ENCODE measurements at regions not wholly inside any gene's neighbourhood (a gene's known extent, or its start where the extent isn't known, plus 50 kb on each side); places are given as distances from the start of the nearest gene placed in this dataset.

GRCh38 chr6:26179675-26180074 lies 92.4 kb downstream of the HFE start:
- no peak for TF ChIP-seq CTCF (IDR thresholded peaks at IDR 0.05; ENCODE audit: low read depth, low read length, missing control alignments)
- Histone ChIP-seq H3K27me3 (replicated peaks) (no peaks in the 10 kb centered on the region), H3K4me3 (ENCODE audit: low read depth, low read length) (no peak overlapping the region), H3K36me3 (replicated peaks) (no peaks in the 10 kb centered on the region), H3K27ac (no peak overlapping the region)
- in situ Hi-C loops (cut with HindIII; ENCODE audit: low pct_ligation_motif_present, low sequenced_read_pairs) = no loop called here
- DNase-seq = no peak

- TF ChIP-seq CTCF (IDR thresholded peaks at IDR 0.05; ENCODE audit: low read depth, low read length, missing control alignments) = no peak
- in situ Hi-C loops (cut with HindIII; ENCODE audit: low pct_ligation_motif_present, low sequenced_read_pairs) = no loop called here
- H3K27me3 ChIP-seq (replicated peaks) = no peaks in the 10 kb centered on the region
- no peak for DNase-seq
- H3K4me3 ChIP-seq (ENCODE audit: low read depth, low read length) = no peak overlapping the region
- no peaks in the 10 kb centered on the region for H3K36me3 ChIP-seq (replicated peaks)
- H3K27ac ChIP-seq = no peak overlapping the region
Measured at GRCh38 chr6:26180346-26180745, 93.1 kb downstream of the HFE start.

- in situ Hi-C loops (cut with HindIII; ENCODE audit: low pct_ligation_motif_present, low sequenced_read_pairs) = no loop called here
Measured at GRCh38 chr6:26183237-26183580, 96.0 kb downstream of the HFE start.

GRCh38 chr6:26183581-26184366 lies 96.5 kb downstream of the HFE start:
- H3K27me3 ChIP-seq (replicated peaks) = no peaks in the 10 kb centered on the region
- no peaks in the 10 kb centered on the region for H3K36me3 ChIP-seq (replicated peaks)
- H3K4me3 ChIP-seq (ENCODE audit: low read depth, low read length) = peak overlapping the region; percentile 55
- DNase-seq = peak; percentile 49
- in situ Hi-C loops (cut with HindIII; ENCODE audit: low pct_ligation_motif_present, low sequenced_read_pairs) = no loop called here
- peak overlapping the region; percentile 15 for H3K27ac ChIP-seq
- TF ChIP-seq CTCF (IDR thresholded peaks at IDR 0.05; ENCODE audit: low read depth, low read length, missing control alignments) = no peak

More at GRCh38 chr6:26183237-26183580, 96.0 kb downstream of the HFE start:
- no peak overlapping the region for H3K27ac ChIP-seq
- no peaks in the 10 kb centered on the region for H3K36me3 ChIP-seq (replicated peaks)
- no peak for TF ChIP-seq CTCF (IDR thresholded peaks at IDR 0.05; ENCODE audit: low read depth, low read length, missing control alignments)
- no peaks in the 10 kb centered on the region for H3K27me3 ChIP-seq (replicated peaks)
- H3K4me3 ChIP-seq (ENCODE audit: low read depth, low read length) = peak overlapping the region; percentile 55
- DNase-seq = no peak

- Histone ChIP-seq H3K27me3 (replicated peaks) (no peaks in the 10 kb centered on the region), H3K4me3 (ENCODE audit: low read depth, low read length) (peak overlapping the region; percentile 55), H3K27ac (no peak overlapping the region), H3K36me3 (replicated peaks) (no peaks in the 10 kb centered on the region)
- no peak for TF ChIP-seq CTCF (IDR thresholded peaks at IDR 0.05; ENCODE audit: low read depth, low read length, missing control alignments)
- no peak for DNase-seq
- in situ Hi-C loops (cut with HindIII; ENCODE audit: low pct_ligation_motif_present, low sequenced_read_pairs) = no loop called here
Measured at GRCh38 chr6:26184367-26184891, 97.2 kb downstream of the HFE start.
